ENCODE measurements at regions not wholly inside any gene's neighbourhood (a gene's known extent, or its start where the extent isn't known, plus 50 kb on each side); places are given as distances from the start of the nearest gene placed in this dataset.

GRCh38 chr5:179497636-179498340, 52.6 kb upstream of the RUFY1 start:
- TF ChIP-seq GATA1 (IDR thresholded peaks at IDR 0.05; ENCODE audit: low read depth, low read length) (no peak), POLR2A (IDR thresholded peaks at IDR 0.05; ENCODE audit: low read length) (no peak)
- no peak for DNase-seq

- no peak for TF ChIP-seq POLR2A (IDR thresholded peaks at IDR 0.05; ENCODE audit: low read length)
- no peak for TF ChIP-seq GATA1 (IDR thresholded peaks at IDR 0.05; ENCODE audit: low read depth, low read length)
Observed at GRCh38 chr5:179495906-179496455, 54.4 kb upstream of the RUFY1 start.

GRCh38 chr5:179494774-179495526, 55.4 kb upstream of the RUFY1 start:
- no peak for TF ChIP-seq POLR2A (IDR thresholded peaks at IDR 0.05; ENCODE audit: low read length)
- no peak for DNase-seq

More at GRCh38 chr5:179495906-179496455, 54.4 kb upstream of the RUFY1 start:
- DNase-seq = no peak

GRCh38 chr5:179488975-179489374, 61.4 kb upstream of the RUFY1 start:
- DNase-seq = no peak
- TF ChIP-seq GATA1 (IDR thresholded peaks at IDR 0.05; ENCODE audit: low read depth, low read length) (no peak), POLR2A (IDR thresholded peaks at IDR 0.05; ENCODE audit: low read length) (no peak)

GRCh38 chr5:179488491-179488890, 61.9 kb upstream of the RUFY1 start:
- TF ChIP-seq POLR2A (IDR thresholded peaks at IDR 0.05; ENCODE audit: low read length) (no peak), GATA1 (IDR thresholded peaks at IDR 0.05; ENCODE audit: low read depth, low read length) (no peak)
- DNase-seq = no peak

GRCh38 chr5:179487145-179487544, 63.2 kb upstream of the RUFY1 start:
- no peak for DNase-seq
- no peak for TF ChIP-seq POLR2A (IDR thresholded peaks at IDR 0.05; ENCODE audit: low read length)
- TF ChIP-seq GATA1 (IDR thresholded peaks at IDR 0.05; ENCODE audit: low read depth, low read length) = no peak

GRCh38 chr5:179486596-179487051, 63.7 kb upstream of the RUFY1 start:
- DNase-seq = no peak
- TF ChIP-seq POLR2A (IDR thresholded peaks at IDR 0.05; ENCODE audit: low read length) = no peak
- no peak for TF ChIP-seq GATA1 (IDR thresholded peaks at IDR 0.05; ENCODE audit: low read depth, low read length)

GRCh38 chr5:179485845-179486575, 64.3 kb upstream of the RUFY1 start:
- TF ChIP-seq POLR2A (IDR thresholded peaks at IDR 0.05; ENCODE audit: low read length) = no peak
- no peak for TF ChIP-seq GATA1 (IDR thresholded peaks at IDR 0.05; ENCODE audit: low read depth, low read length)
- DNase-seq = no peak

- TF ChIP-seq GATA1 (IDR thresholded peaks at IDR 0.05; ENCODE audit: low read depth, low read length) (no peak), POLR2A (IDR thresholded peaks at IDR 0.05; ENCODE audit: low read length) (no peak)
- DNase-seq = no peak
Observed at GRCh38 chr5:179484761-179485160, 65.6 kb upstream of the RUFY1 start.

GRCh38 chr5:179484201-179484600, 66.2 kb upstream of the RUFY1 start:
- TF ChIP-seq GATA1 (IDR thresholded peaks at IDR 0.05; ENCODE audit: low read depth, low read length) = no peak
- TF ChIP-seq POLR2A (IDR thresholded peaks at IDR 0.05; ENCODE audit: low read length) = no peak
- DNase-seq = no peak

GRCh38 chr5:179478624-179479023, 71.7 kb upstream of the RUFY1 start:
- DNase-seq = no peak
- TF ChIP-seq GATA1 (IDR thresholded peaks at IDR 0.05; ENCODE audit: low read depth, low read length) (no peak), POLR2A (IDR thresholded peaks at IDR 0.05; ENCODE audit: low read length) (no peak)

- no peak for DNase-seq
- TF ChIP-seq POLR2A (IDR thresholded peaks at IDR 0.05; ENCODE audit: low read length) (no peak), GATA1 (IDR thresholded peaks at IDR 0.05; ENCODE audit: low read depth, low read length) (no peak)
Observed at GRCh38 chr5:179475208-179475751, 75.1 kb upstream of the RUFY1 start.

GRCh38 chr5:179472641-179473040, 77.7 kb upstream of the RUFY1 start:
- TF ChIP-seq GATA1 (IDR thresholded peaks at IDR 0.05; ENCODE audit: low read depth, low read length) (no peak), POLR2A (IDR thresholded peaks at IDR 0.05; ENCODE audit: low read length) (no peak)
- DNase-seq = no peak

- no peak for TF ChIP-seq POLR2A (IDR thresholded peaks at IDR 0.05; ENCODE audit: low read length)
- no peak for TF ChIP-seq GATA1 (IDR thresholded peaks at IDR 0.05; ENCODE audit: low read depth, low read length)
- no peak for DNase-seq
Observed at GRCh38 chr5:179472174-179472573, 78.2 kb upstream of the RUFY1 start.
